Fibroblast of villous mesenchyme (primary cell): ENCODE measurements at regions not wholly inside any gene's neighbourhood (a gene's known extent, or its start where the extent isn't known, plus 50 kb on each side); places are given as distances from the start of the nearest gene placed in this dataset.
A peak's percentile ranks its signal among the peaks of the same experiment; 100 is the strongest.

Experiments used
- DNase-seq: peaks from one replicate; pipeline ENCODE4 v3.0.0-alpha.2; 2010; ENCODE audit warnings: low read depth
- H3K4me3 ChIP-seq: 2 replicates; pipeline ENCODE4 v1.5.1; 2011; ENCODE audit warnings: low read depth, mild to moderate bottlenecking, low read length
- CTCF ChIP-seq: IDR thresholded peaks from 2 replicates; pipeline ENCODE4 v1.5.1; 2012; ENCODE audit warnings: low read depth, mild to moderate bottlenecking, low read length; ENCODE audit not compliant: insufficient read depth

DNA sequence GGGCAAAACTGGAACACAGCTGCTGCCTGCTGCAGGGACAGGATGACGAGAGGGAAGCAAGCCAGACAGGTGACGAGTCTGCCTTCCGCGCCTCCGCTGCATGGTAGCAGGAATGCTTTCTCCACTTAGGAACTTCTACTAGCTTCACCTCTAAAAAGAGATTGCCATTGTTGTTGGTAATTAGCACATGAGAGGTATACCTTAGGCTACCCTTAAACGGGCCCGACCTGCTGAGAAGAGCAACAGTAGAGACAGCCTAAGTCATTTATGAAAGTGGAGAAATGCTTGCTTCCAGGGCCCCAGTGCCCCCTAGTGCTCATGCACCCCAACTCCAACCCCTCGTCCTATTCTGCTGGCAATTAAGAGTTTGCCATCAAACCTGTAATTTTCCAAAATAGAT lies 96.9 kb upstream of the AKT3 start:
- TF ChIP-seq CTCF = peak; percentile 49
- no peak overlapping the region for H3K4me3 ChIP-seq
- DNase-seq = no peak

- no peak for TF ChIP-seq CTCF
- no peak overlapping the region for H3K4me3 ChIP-seq
- DNase-seq = no peak
Observed at GRCh38 chr1:243946253-243946652, 96.2 kb upstream of the AKT3 start.

GRCh38 chr1:243945727-243946126 lies 95.7 kb upstream of the AKT3 start:
- H3K4me3 ChIP-seq = no peak overlapping the region
- TF ChIP-seq CTCF = no peak
- no peak for DNase-seq

GRCh38 chr1:243944429-243945160 lies 94.6 kb upstream of the AKT3 start:
- DNase-seq = peak; percentile 39
- TF ChIP-seq CTCF = no peak
- H3K4me3 ChIP-seq = no peak overlapping the region

DNA sequence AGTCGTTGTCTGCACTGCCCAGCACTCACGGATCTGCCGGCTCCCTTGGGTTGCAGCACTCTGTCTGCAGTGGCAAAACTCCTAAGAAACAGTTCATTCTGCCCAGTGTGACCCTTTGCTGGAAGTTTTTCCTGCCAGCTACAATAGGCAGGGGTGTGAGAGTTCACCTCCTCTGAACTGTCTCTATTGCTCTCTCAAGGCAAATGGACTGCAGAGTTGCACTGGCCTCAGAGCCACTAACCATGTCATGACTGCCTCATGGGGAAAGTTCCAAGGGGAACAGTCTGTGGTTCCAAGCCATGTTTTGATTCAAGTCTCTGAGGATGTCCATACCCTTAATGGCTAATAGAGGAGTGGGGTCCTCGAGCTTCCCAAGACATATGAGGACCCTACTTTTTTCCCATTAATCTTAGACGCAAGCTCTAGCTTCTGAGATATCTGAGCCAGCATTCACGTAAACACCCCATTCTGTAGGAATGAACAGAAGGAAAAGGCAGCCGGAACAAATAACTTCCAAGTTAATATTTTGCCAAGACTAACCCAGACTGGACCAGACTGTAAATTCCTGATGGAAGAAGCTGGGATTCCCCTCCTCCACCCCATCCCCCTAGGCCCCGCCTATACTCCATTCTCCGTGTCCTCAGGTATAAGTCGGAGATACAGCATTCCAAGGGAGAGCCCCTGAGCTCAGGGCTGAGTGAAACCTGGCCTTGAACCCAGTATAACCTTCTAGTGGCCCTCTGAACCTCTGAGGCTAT lies 93.8 kb upstream of the AKT3 start:
- TF ChIP-seq CTCF = no peak
- DNase-seq = no peak
- H3K4me3 ChIP-seq = no peak overlapping the region

GRCh38 chr1:243942196-243943150 lies 92.4 kb upstream of the AKT3 start:
- no peak overlapping the region for H3K4me3 ChIP-seq

More at GRCh38 chr1:243942196-243943150, 92.4 kb upstream of the AKT3 start:
- DNase-seq = no peak
- TF ChIP-seq CTCF = no peak
